Endothelial cell of umbilical vein (primary cell): ENCODE measurements at regions not wholly inside any gene's neighbourhood (a gene's known extent, or its start where the extent isn't known, plus 50 kb on each side); places are given as distances from the start of the nearest gene placed in this dataset.

ENCODE experiments used
- BruUV-seq: library from RNA; stranded (reverse); fragments of 400-500 nt; replicated peaks from 2 replicates; lab custom pipeline; 2021; lab: Mats Ljungman, UMichigan
- CTCF ChIA-PET: fragments of 300-600, 350-600 bp; sonication (Branson Sonifier 250); formaldehyde crosslinking; loops from one replicate; lab custom pipeline; 2021; ENCODE audit warnings: antibody characterized with exemption, inconsistent platforms; lab: Charles Lee
- POLR2A ChIA-PET: fragments of 300-600, 350-600 bp; sonication (Branson Sonifier 250); formaldehyde crosslinking; loops from one replicate; lab custom pipeline; 2021; ENCODE audit warnings: antibody characterized with exemption, inconsistent platforms; lab: Charles Lee
- DNase-seq: peaks from one replicate; pipeline ENCODE4 v3.0.0-alpha.2; 2011; ENCODE audit warnings: low read depth, low spot score
- FAIRE-seq: peaks from 2 replicates; lab custom pipeline; 2011; peaks lifted over from hg19 to GRCh38; lab: Jason Lieb, UNC
- H2AFZ ChIP-seq: 2 replicates; pipeline ENCODE4 v1.6.0; 2012; ENCODE audit warnings: low read depth, low read length, control low read depth, inconsistent platforms
- H3K27ac ChIP-seq: 2 replicates; pipeline ENCODE4 v1.5.1; 2011; ENCODE audit warnings: low read depth, mild to moderate bottlenecking, control low read depth, low read length, moderate library complexity; ENCODE audit not compliant: insufficient read depth
- H3K27me3 ChIP-seq, 2 experiments: 2 replicates each; pipeline versions ENCODE4 v1.6.0 to v1.6.1; 2011; ENCODE audit warnings: low read length in 2 of 2, mixed read lengths in 1 of 2; ENCODE audit not compliant: control insufficient read depth in 2 of 2, insufficient read depth in 2 of 2
- H3K36me3 ChIP-seq, 2 experiments: 2 replicates in 1 of 2; 3 replicates in 1 of 2; pipeline ENCODE4 v1.5.1; 2011; ENCODE audit warnings: low read length in 2 of 2, mild to moderate bottlenecking in 1 of 2, moderate library complexity in 1 of 2; ENCODE audit not compliant: control insufficient read depth in 2 of 2, insufficient read depth in 2 of 2; ENCODE audit errors: extremely low read depth in 1 of 2
- H3K4me1 ChIP-seq: 3 replicates; pipeline ENCODE4 v1.5.1; 2011; ENCODE audit warnings: mild to moderate bottlenecking, low read length; ENCODE audit not compliant: control insufficient read depth, insufficient read depth; ENCODE audit errors: extremely low read depth
- H3K4me2 ChIP-seq: 2 replicates; pipeline ENCODE4 v1.6.1; 2011; ENCODE audit warnings: low read length, control low read depth, mixed read lengths; ENCODE audit not compliant: insufficient read depth
- H3K4me3 ChIP-seq, 3 experiments: fragments of 200-600 bp in 1 of 3; sonication (generic), shearing (Covaris generic) in 1 of 3; replicated peaks in 1 of 3; 2 replicates each; pipeline ENCODE4 v1.5.1; 2011 to 2016; ENCODE audit warnings: control low read depth in 3 of 3, low read length in 3 of 3, mild to moderate bottlenecking in 2 of 3, inconsistent platforms in 1 of 3, low read depth in 1 of 3, moderate library complexity in 1 of 3; ENCODE audit not compliant: insufficient read depth in 1 of 3
- H3K79me2 ChIP-seq: 2 replicates; pipeline ENCODE4 v1.6.0; 2012; ENCODE audit warnings: low read length, inconsistent platforms; ENCODE audit not compliant: control insufficient read depth, insufficient read depth
- H3K9ac ChIP-seq: replicated peaks from 2 replicates; pipeline ENCODE3; 2011; ENCODE audit warnings: low read length, control low read depth; ENCODE audit not compliant: insufficient read depth; ENCODE audit errors: extremely low read depth
- H3K9me1 ChIP-seq: replicated peaks from 3 replicates; pipeline ENCODE4 v1.6.0; 2011; ENCODE audit warnings: mild to moderate bottlenecking, low read length; ENCODE audit not compliant: control insufficient read depth, insufficient read depth; ENCODE audit errors: extremely low read depth
- H3K9me3 ChIP-seq: replicated peaks from 2 replicates; pipeline ENCODE4 v1.5.1; 2012; ENCODE audit warnings: low read length, inconsistent platforms; ENCODE audit not compliant: control insufficient read depth, insufficient read depth
- H4K20me1 ChIP-seq: replicated peaks from 2 replicates; pipeline ENCODE3; 2011; ENCODE audit warnings: mild to moderate bottlenecking, low read length; ENCODE audit not compliant: control insufficient read depth, insufficient read depth; ENCODE audit errors: extremely low read depth
- EZH2 ChIP-seq: IDR thresholded peaks from 2 replicates; pipeline ENCODE4 v1.6.1; 2012; ENCODE audit warnings: borderline replicate concordance, low read depth, mild to moderate bottlenecking, moderate library complexity, low read length, inconsistent platforms; ENCODE audit not compliant: severe bottlenecking
- FOS ChIP-seq: IDR thresholded peaks from 2 replicates; pipeline ENCODE4 v1.6.1; 2011; ENCODE audit warnings: mild to moderate bottlenecking, low read length, moderate library complexity, borderline replicate concordance; ENCODE audit not compliant: insufficient read depth
- dilution Hi-C: fragments of 300-500 bp; cut with MboI; formaldehyde crosslinking; loops from one replicate; pipeline ENCODE4 v1.15.0; 2019; ENCODE audit warnings: low sequenced_read_pairs; ENCODE audit not compliant: extremely low pct_ligation_motif_present
- intact Hi-C: fragments of 100-400 bp; cut with micrococcal nuclease; formaldehyde crosslinking; loops from one replicate; pipeline ENCODE4 v1.10.0; 2022

- Histone ChIP-seq H3K27ac (no peak overlapping the region), H3K4me3 (no peak overlapping the region), H3K9ac (no peak overlapping the region), H3K27me3 (no peaks in the 10 kb centered on the region), H3K4me1 (no peaks in the 10 kb centered on the region), H3K36me3 (no peaks in the 10 kb centered on the region), H4K20me1 (no peaks in the 10 kb centered on the region), H2AFZ (no peak overlapping the region), H3K79me2 (no peaks in the 10 kb centered on the region), H3K9me3 (no peaks in the 10 kb centered on the region), H3K9me1 (no peaks in the 10 kb centered on the region), H3K4me2 (no peak overlapping the region)
- no peak for FAIRE-seq
- POLR2A ChIA-PET: no interaction called here
- dilution Hi-C loops: no loop called here
- CTCF ChIA-PET: no interaction called here
- intact Hi-C loops: no loop called here
- DNase-seq: no peak
- no peak for TF ChIP-seq EZH2
- no TSS peak for BruUV-seq
Observed at GRCh38 chrX:129233786-129234185, 289.5 kb downstream of the SMARCA1 start.

- Histone ChIP-seq H3K27me3 (no peaks in the 10 kb centered on the region), H3K36me3 (no peaks in the 10 kb centered on the region), H3K9ac (no peak overlapping the region), H3K27ac (no peak overlapping the region), H3K9me1 (no peaks in the 10 kb centered on the region), H3K4me2 (no peak overlapping the region), H4K20me1 (no peaks in the 10 kb centered on the region), H3K9me3 (no peaks in the 10 kb centered on the region), H3K79me2 (no peaks in the 10 kb centered on the region), H3K4me3 (no peak overlapping the region), H3K4me1 (no peaks in the 10 kb centered on the region), H2AFZ (no peak overlapping the region)
- DNase-seq: no peak
- intact Hi-C loops (no loop called here), dilution Hi-C loops (no loop called here)
- BruUV-seq: no TSS peak
- ChIA-PET CTCF (no interaction called here), POLR2A (no interaction called here)
- TF ChIP-seq FOS: no peak
- FAIRE-seq: no peak
Observed at GRCh38 chrX:129230850-129231512, 292.3 kb downstream of the SMARCA1 start.
